IMR-90 (cell line): ENCODE measurements at regions not wholly inside any gene's neighbourhood (a gene's known extent, or its start where the extent isn't known, plus 50 kb on each side); places are given as distances from the start of the nearest gene placed in this dataset.

ENCODE experiments used
- BHLHE40 ChIP-seq: fragments of 150-350 bp; IDR thresholded peaks from 2 replicates; pipeline ENCODE4 v1.6.1; 2016; ENCODE audit warnings: mild to moderate bottlenecking, low read depth, low read length
- CEBPB ChIP-seq: IDR thresholded peaks from 2 replicates; pipeline ENCODE4 v1.6.1; 2012; ENCODE audit warnings: low read depth, low read length, improper control_type of control experiment
- CTCF ChIP-seq: conservative IDR thresholded peaks from 2 replicates; pipeline ENCODE4 v1.5.1; 2012; ENCODE audit warnings: mild to moderate bottlenecking, low read depth, low read length, improper control_type of control experiment
- FOS ChIP-seq: fragments of 150-350 bp; IDR thresholded peaks from 2 replicates; pipeline ENCODE4 v1.6.1; 2016; ENCODE audit warnings: low read depth, low read length
- MAFK ChIP-seq: IDR thresholded peaks from 2 replicates; pipeline ENCODE4 v1.6.1; 2012; ENCODE audit warnings: low read depth, low read length, improper control_type of control experiment
- MXI1 ChIP-seq: IDR thresholded peaks from 2 replicates; pipeline ENCODE4 v1.6.1; 2012; ENCODE audit warnings: low read depth, mild to moderate bottlenecking, low read length, moderate library complexity, borderline replicate concordance
- POLR2A ChIP-seq: IDR thresholded peaks from 2 replicates; pipeline ENCODE4 v1.6.1; 2012; ENCODE audit warnings: mild to moderate bottlenecking, low read depth, low read length
- RCOR1 ChIP-seq: IDR thresholded peaks from 2 replicates; pipeline ENCODE4 v1.6.1; 2012; ENCODE audit warnings: mild to moderate bottlenecking, low read length, improper control_type of control experiment; ENCODE audit not compliant: insufficient replicate concordance
- RFX5 ChIP-seq: IDR thresholded peaks from 2 replicates; pipeline ENCODE4 v1.8.0; 2012; ENCODE audit warnings: low read depth, mild to moderate bottlenecking, low read length, moderate library complexity
- SMC3 ChIP-seq: fragments of 150-350 bp; IDR thresholded peaks from 2 replicates; pipeline ENCODE4 v1.6.1; 2016; ENCODE audit warnings: low read depth, mild to moderate bottlenecking, antibody characterized with exemption, low read length, moderate library complexity
- USF2 ChIP-seq: fragments of 150-350 bp; IDR thresholded peaks from 2 replicates; pipeline ENCODE4 v1.6.1; 2017; ENCODE audit warnings: mild to moderate bottlenecking, antibody characterized with exemption, low read length, low read depth

DNA sequence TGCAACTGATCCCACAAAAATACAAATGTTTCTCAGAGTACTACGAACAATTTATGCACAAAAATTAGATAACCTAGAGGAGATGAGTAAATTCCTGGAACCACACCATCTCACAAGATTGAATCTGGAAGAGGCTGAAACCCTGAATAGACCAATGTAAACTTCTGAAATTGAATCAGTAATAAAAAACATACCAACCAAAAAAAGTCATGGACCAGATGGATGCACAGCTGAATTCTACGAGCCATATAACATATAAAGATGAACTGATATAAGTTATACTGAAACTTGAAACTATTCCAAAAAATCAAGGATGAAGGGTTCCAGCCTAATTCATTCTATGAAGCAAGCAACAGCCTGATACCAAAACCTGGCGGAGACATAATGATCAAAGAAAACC, 336.3 kb downstream of the PYDC2 start:
- no peak for TF ChIP-seq CTCF
- TF ChIP-seq MAFK: no peak
- no peak for TF ChIP-seq SMC3
- TF ChIP-seq POLR2A: no peak
- no peak for TF ChIP-seq USF2
- no peak for TF ChIP-seq RFX5
- no peak for TF ChIP-seq FOS
- TF ChIP-seq MXI1: no peak
- TF ChIP-seq CEBPB: no peak
- no peak for TF ChIP-seq BHLHE40
- TF ChIP-seq RCOR1: no peak
